Trophoblast cell (in vitro differentiated cells and primary cell): ENCODE measurements at regions not wholly inside any gene's neighbourhood (a gene's known extent, or its start where the extent isn't known, plus 50 kb on each side); places are given as distances from the start of the nearest gene placed in this dataset.
A peak's percentile ranks its signal among the peaks of the same experiment; 100 is the strongest.

Experiments used
- DNase-seq, 2 donors: peaks; one replicate each; pipeline ENCODE4 v3.0.0-alpha.2; 2016
- H2AFZ ChIP-seq: 2 replicates; pipeline ENCODE4 v1.6.1; 2013; ENCODE audit warnings: low read length, moderate library complexity, mild to moderate bottlenecking; ENCODE audit not compliant: insufficient read depth, poor library complexity
- H2AK5ac ChIP-seq: 2 replicates; pipeline ENCODE4 v1.6.1; 2013; ENCODE audit warnings: mild to moderate bottlenecking, low read length
- H2BK120ac ChIP-seq: 2 replicates; pipeline ENCODE4 v1.6.1; 2013; ENCODE audit warnings: low read length, mild to moderate bottlenecking, moderate library complexity; ENCODE audit not compliant: insufficient read depth, poor library complexity
- H2BK12ac ChIP-seq: 2 replicates; pipeline ENCODE4 v1.6.1; 2013; ENCODE audit warnings: mild to moderate bottlenecking, low read length, moderate library complexity
- H2BK5ac ChIP-seq: 2 replicates; pipeline ENCODE4 v1.6.1; 2013; ENCODE audit warnings: low read length, low read depth, moderate library complexity, mild to moderate bottlenecking; ENCODE audit not compliant: poor library complexity
- H3K14ac ChIP-seq: 2 replicates; pipeline ENCODE4 v1.6.1; 2013; ENCODE audit warnings: mild to moderate bottlenecking, low read length
- H3K18ac ChIP-seq: 2 replicates; pipeline ENCODE4 v1.6.1; 2013; ENCODE audit warnings: mild to moderate bottlenecking, low read length
- H3K23ac ChIP-seq: 2 replicates; pipeline ENCODE4 v1.6.1; 2013; ENCODE audit warnings: low read length
- H3K27ac ChIP-seq: 2 replicates; pipeline ENCODE4 v1.5.1; 2013; ENCODE audit warnings: low read depth, mild to moderate bottlenecking, inconsistent platforms, low read length, moderate library complexity
- H3K27me3 ChIP-seq: 2 replicates; pipeline ENCODE4 v1.6.1; 2013; ENCODE audit warnings: inconsistent platforms, mild to moderate bottlenecking, low read length, moderate library complexity; ENCODE audit not compliant: insufficient read depth
- H3K36me3 ChIP-seq, 2 experiments: 1 replicate in 1 of 2; 2 replicates in 1 of 2; pipeline ENCODE4 v1.6.1; 2013; ENCODE audit warnings: low read length in 2 of 2, mild to moderate bottlenecking in 2 of 2, moderate library complexity in 1 of 2; ENCODE audit not compliant: insufficient read depth in 2 of 2, control insufficient read depth in 1 of 2
- H3K4ac ChIP-seq: 2 replicates; pipeline ENCODE4 v1.6.1; 2013; ENCODE audit warnings: low read depth, mild to moderate bottlenecking, low read length, moderate library complexity
- H3K4me1 ChIP-seq, 2 experiments: 1 replicate in 1 of 2; 2 replicates in 1 of 2; pipeline ENCODE4 v1.6.1; 2013; ENCODE audit warnings: low read length in 2 of 2, mild to moderate bottlenecking in 2 of 2, moderate library complexity in 1 of 2; ENCODE audit not compliant: insufficient read depth in 2 of 2, control insufficient read depth in 1 of 2
- H3K4me2 ChIP-seq: 2 replicates; pipeline ENCODE4 v1.6.1; 2013; ENCODE audit warnings: inconsistent platforms, mild to moderate bottlenecking, low read length, moderate library complexity
- H3K4me3 ChIP-seq: 2 replicates; pipeline ENCODE4 v1.5.1; 2013; ENCODE audit warnings: mild to moderate bottlenecking, low read depth, low read length, inconsistent platforms
- H3K79me1 ChIP-seq: one replicate; pipeline ENCODE4 v1.6.1; 2013; ENCODE audit warnings: low read length
- H3K79me2 ChIP-seq: 2 replicates; pipeline ENCODE4 v1.6.1; 2013; ENCODE audit warnings: low read length, mild to moderate bottlenecking; ENCODE audit not compliant: control insufficient read depth, insufficient read depth, poor library complexity
- H3K9ac ChIP-seq: 2 replicates; pipeline ENCODE4 v1.6.1; 2013; ENCODE audit warnings: mild to moderate bottlenecking, low read length
- H3K9me3 ChIP-seq: 2 replicates; pipeline ENCODE4 v1.6.1; 2013; ENCODE audit warnings: low read depth, mild to moderate bottlenecking, control low read depth, inconsistent platforms, low read length; ENCODE audit not compliant: insufficient read depth
- H4K12ac ChIP-seq: 2 replicates; pipeline ENCODE4 v1.6.1; 2013; ENCODE audit warnings: low read depth, mild to moderate bottlenecking, low read length, moderate library complexity
- H4K8ac ChIP-seq: 2 replicates; pipeline ENCODE4 v1.6.1; 2013; ENCODE audit warnings: low read depth, mild to moderate bottlenecking, low read length, moderate library complexity
- H4K91ac ChIP-seq: one replicate; pipeline ENCODE4 v1.6.1; 2013; ENCODE audit warnings: low read depth, mild to moderate bottlenecking, low read length, moderate library complexity
- WGBS: extraction: QIAGEN DNeasy Blood & Tissue Kit; methylation state at CpG from one replicate; pipeline ENCODE4 v1.1.7; 2013; ENCODE audit warnings: missing lambda C conversion rate; ENCODE audit not compliant: insufficient read length, insufficient coverage; ENCODE audit errors: extremely low coverage; 5-methylcytosine and 5-hydroxymethylcytosine counted together

GRCh38 chr9:32873131-32873530 lies 89.8 kb downstream of the TMEM215 start:
- no peak overlapping the region for H3K4me2 ChIP-seq
- H3K9ac ChIP-seq: no peak overlapping the region
- no peaks in the 10 kb centered on the region for H3K79me2 ChIP-seq
- H3K4me3 ChIP-seq: peak overlapping the region; percentile 30
- no peaks in the 10 kb centered on the region for H3K79me1 ChIP-seq
- H3K4ac ChIP-seq: no peak overlapping the region
- no peak overlapping the region for H3K23ac ChIP-seq
- H3K18ac ChIP-seq: no peak overlapping the region
- no CpG with 5 or more reads among the region's 8 CpGs for WGBS
- no peaks in the 10 kb centered on the region for H3K9me3 ChIP-seq
- H3K14ac ChIP-seq: no peak overlapping the region
- no peak overlapping the region for H4K91ac ChIP-seq
- H3K4me1 ChIP-seq: no peaks in the 10 kb centered on the region
- no peak overlapping the region for H4K8ac ChIP-seq
- no peak for DNase-seq
- no peak overlapping the region for H3K27ac ChIP-seq
- no peaks in the 10 kb centered on the region for H3K36me3 ChIP-seq
- H2BK120ac ChIP-seq: no peak overlapping the region
- no peak overlapping the region for H2AK5ac ChIP-seq
- H2BK5ac ChIP-seq: no peak overlapping the region
- H2AFZ ChIP-seq: no peak overlapping the region
- no peak overlapping the region for H2BK12ac ChIP-seq
- no peak overlapping the region for H4K12ac ChIP-seq
- no peaks in the 10 kb centered on the region for H3K27me3 ChIP-seq

- H3K14ac ChIP-seq: no peak overlapping the region
- H2AFZ ChIP-seq: no peak overlapping the region
- no peak overlapping the region for H2BK120ac ChIP-seq
- H2AK5ac ChIP-seq: no peak overlapping the region
- no peak overlapping the region for H3K4ac ChIP-seq
- H3K27me3 ChIP-seq: no peaks in the 10 kb centered on the region
- H3K9ac ChIP-seq: no peak overlapping the region
- H3K9me3 ChIP-seq: no peaks in the 10 kb centered on the region
- no peak overlapping the region for H3K4me2 ChIP-seq
- WGBS: no CpG with 5 or more reads among the region's 3 CpGs
- no peak overlapping the region for H4K12ac ChIP-seq
- no peaks in the 10 kb centered on the region for H3K4me1 ChIP-seq
- no peak overlapping the region for H2BK5ac ChIP-seq
- H3K79me2 ChIP-seq: no peaks in the 10 kb centered on the region
- H3K4me3 ChIP-seq: no peak overlapping the region
- H3K18ac ChIP-seq: no peak overlapping the region
- H2BK12ac ChIP-seq: no peak overlapping the region
- no peak overlapping the region for H3K27ac ChIP-seq
- H4K91ac ChIP-seq: no peak overlapping the region
- H3K23ac ChIP-seq: no peak overlapping the region
- H3K36me3 ChIP-seq: no peaks in the 10 kb centered on the region
- peak; percentile 55 to 82 for DNase-seq
- no peak overlapping the region for H4K8ac ChIP-seq
- no peaks in the 10 kb centered on the region for H3K79me1 ChIP-seq
These were observed 90.2 kb downstream of the TMEM215 start for GRCh38 chr9:32873553-32873952.

- no peaks in the 10 kb centered on the region for H3K79me2 ChIP-seq
- no peak overlapping the region for H3K14ac ChIP-seq
- H3K36me3 ChIP-seq: no peaks in the 10 kb centered on the region
- no peak overlapping the region for H2AK5ac ChIP-seq
- H3K4me2 ChIP-seq: no peak overlapping the region
- no peak overlapping the region for H2AFZ ChIP-seq
- H3K4me1 ChIP-seq: no peaks in the 10 kb centered on the region
- H2BK5ac ChIP-seq: no peak overlapping the region
- no peak overlapping the region for H3K23ac ChIP-seq
- H2BK120ac ChIP-seq: no peak overlapping the region
- no peak for DNase-seq
- no peaks in the 10 kb centered on the region for H3K9me3 ChIP-seq
- H3K9ac ChIP-seq: no peak overlapping the region
- WGBS: no CpG with 5 or more reads among the region's 1 CpG
- H3K18ac ChIP-seq: no peak overlapping the region
- no peak overlapping the region for H3K4me3 ChIP-seq
- H4K12ac ChIP-seq: no peak overlapping the region
- H3K4ac ChIP-seq: no peak overlapping the region
- H3K27me3 ChIP-seq: no peaks in the 10 kb centered on the region
- H2BK12ac ChIP-seq: no peak overlapping the region
- no peak overlapping the region for H4K8ac ChIP-seq
- no peak overlapping the region for H4K91ac ChIP-seq
- no peaks in the 10 kb centered on the region for H3K79me1 ChIP-seq
- H3K27ac ChIP-seq: no peak overlapping the region
These were observed 91.9 kb downstream of the TMEM215 start for GRCh38 chr9:32875242-32875641.

GRCh38 chr9:32875748-32876147 lies 92.4 kb downstream of the TMEM215 start:
- Histone ChIP-seq H4K8ac (no peak overlapping the region), H3K4me3 (no peak overlapping the region), H3K4me2 (no peak overlapping the region), H3K14ac (no peak overlapping the region), H4K12ac (no peak overlapping the region), H3K23ac (no peak overlapping the region), H2BK5ac (no peak overlapping the region), H2BK12ac (no peak overlapping the region), H4K91ac (no peak overlapping the region), H3K27me3 (no peaks in the 10 kb centered on the region), H2AK5ac (no peak overlapping the region), H3K4me1 (no peaks in the 10 kb centered on the region), H3K18ac (no peak overlapping the region), H3K79me1 (no peaks in the 10 kb centered on the region), H3K79me2 (no peaks in the 10 kb centered on the region), H3K9me3 (no peaks in the 10 kb centered on the region), H3K27ac (no peak overlapping the region), H2AFZ (no peak overlapping the region), H3K4ac (no peak overlapping the region), H3K9ac (no peak overlapping the region), H2BK120ac (no peak overlapping the region), H3K36me3 (no peaks in the 10 kb centered on the region)
- WGBS: no CpG with 5 or more reads among the region's 3 CpGs
- DNase-seq: no peak
